HK-2 (cell line): ENCODE measurements at regions not wholly inside any gene's neighbourhood (a gene's known extent, or its start where the extent isn't known, plus 50 kb on each side); places are given as distances from the start of the nearest gene placed in this dataset.
"Not testable (repeated sequence)": the region's sequence is repeated elsewhere in the genome, so short reads cannot be mapped to it uniquely, and the experiment has no call there.

Source experiments
- DNase-seq: peaks from one replicate; pipeline ENCODE4 v3.0.0-alpha.2; 2018; ENCODE audit not compliant: unreplicated experiment

DNA sequence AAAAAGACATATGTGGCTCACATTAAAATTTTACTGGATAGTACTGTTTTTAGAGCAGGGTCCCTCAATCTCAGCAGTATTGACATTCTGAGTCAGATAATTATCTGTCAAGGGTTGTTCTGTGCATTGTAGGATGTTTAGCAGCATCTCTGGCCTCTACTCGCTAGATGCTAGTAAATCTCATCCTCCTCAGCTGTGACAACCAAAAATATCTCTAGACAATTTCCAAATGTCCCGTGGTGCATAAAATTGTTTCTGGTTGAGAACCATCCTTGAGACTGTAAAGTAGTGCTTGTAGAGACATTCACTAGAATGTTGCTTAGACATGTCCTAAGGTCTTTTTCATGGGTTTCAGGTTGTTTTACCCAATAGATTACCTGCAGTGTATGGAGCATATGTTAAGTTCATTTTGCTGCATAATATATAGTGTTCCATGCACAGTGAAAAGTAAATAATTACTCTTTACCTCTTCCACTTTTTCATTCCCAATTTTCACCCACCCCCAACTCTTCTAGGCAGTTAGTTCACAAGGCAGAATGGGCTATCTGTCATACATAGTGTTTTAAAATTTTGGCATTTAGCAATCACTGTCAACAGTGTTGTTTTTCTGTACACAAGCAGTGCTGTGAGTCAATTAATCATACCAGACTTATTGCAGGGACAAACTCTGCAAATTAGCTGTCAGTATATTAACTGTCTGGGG is 200.2 kb upstream of the SLC38A2 start:
- DNase-seq: no peak

DNA sequence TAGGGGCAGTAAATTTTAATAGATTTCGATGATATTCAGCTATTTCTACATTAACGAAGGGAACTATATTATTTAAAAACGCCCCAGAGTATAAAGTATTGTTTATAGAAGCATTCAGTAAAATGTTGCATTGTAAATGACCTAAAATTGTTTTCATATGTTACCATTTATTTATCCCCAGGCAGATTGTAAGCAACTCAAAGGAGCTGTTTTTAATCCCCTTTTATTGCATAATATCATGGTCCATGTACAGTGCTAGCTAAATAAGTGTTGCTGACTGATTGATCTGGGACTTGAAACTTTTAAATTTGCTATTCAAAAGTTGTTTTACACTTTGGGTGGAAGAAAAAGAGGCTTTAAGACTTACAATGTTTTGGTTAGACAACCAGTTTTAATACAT is 199.0 kb upstream of the SLC38A2 start:
- DNase-seq: no peak

DNA sequence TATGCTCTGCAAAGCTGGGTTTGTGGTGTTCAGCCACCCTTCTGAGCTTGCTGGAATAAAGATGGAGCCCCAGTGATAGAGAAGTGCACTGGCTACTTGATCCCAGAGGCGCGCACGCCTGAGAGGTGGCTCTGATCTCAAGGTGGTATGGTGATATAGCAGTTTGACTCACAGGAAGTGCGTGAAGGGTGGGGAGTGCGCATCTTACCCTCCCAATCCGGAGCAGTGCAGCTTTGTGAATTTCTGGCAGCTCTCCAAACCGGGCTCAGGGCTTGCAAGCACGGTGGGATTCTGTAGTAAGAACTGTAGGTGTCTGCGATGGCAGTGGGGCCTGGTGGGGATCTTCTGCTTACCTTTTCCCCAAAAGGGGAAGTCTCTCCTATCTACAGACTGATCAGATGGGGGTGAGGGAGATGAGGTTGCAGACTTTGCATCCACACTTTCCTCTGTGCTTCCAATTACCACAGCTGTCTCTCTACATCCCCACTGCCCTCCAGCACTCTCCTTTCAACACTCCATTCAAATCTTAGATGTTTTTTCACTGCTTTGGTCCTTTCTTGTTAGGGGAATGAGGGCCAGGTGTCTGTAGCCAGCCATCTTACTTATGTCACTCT is 197.4 kb upstream of the SLC38A2 start:
- DNase-seq: no peak

DNA sequence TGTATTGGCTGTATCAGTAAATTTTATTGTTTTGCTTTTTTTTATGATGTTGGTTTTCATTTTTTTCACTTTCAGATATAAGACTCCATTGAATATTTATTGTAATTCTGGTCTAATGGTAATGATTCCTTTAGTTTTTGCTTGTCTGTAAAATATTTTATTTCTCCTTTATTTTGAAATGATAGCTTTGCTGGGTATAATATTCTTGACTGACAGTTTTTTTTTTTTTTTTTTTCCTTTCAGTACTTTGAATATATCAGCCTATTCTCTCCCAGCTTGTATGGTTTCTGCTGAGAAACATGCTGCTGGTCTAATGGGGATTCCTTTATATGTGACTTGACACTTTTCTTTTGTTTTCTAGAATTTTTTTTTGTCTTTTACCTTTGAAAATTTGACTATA is 195.1 kb upstream of the SLC38A2 start:
- no peak for DNase-seq

DNA sequence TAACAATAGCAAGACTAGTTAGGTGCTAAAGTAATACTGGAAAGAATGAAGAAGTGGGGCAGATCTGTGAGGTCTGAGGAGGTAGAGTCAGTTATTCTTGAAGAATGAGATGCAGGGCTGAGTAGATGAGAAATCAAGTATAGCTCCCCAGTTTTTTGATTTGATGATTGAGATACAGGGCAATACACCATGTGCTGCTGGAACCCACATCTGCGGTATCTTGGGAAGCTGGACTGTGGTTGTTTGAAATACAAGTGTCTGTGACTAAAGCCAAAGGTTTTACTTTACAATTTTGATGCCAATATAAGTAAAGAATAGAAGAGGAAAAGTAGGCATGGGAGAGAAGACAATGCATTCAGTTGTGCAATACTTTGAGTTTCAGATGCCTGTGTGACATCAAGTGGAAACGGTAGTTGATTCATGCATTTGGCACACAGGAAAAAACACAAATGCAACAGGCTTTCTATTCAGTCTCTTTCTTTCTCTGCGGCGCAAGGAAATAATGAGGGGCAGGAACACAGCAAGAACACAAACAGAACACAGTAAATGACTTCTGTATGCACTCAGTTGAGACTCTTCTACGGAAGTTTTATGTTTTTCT is 190.2 kb upstream of the SLC38A2 start:
- DNase-seq: peak; percentile 18

DNA sequence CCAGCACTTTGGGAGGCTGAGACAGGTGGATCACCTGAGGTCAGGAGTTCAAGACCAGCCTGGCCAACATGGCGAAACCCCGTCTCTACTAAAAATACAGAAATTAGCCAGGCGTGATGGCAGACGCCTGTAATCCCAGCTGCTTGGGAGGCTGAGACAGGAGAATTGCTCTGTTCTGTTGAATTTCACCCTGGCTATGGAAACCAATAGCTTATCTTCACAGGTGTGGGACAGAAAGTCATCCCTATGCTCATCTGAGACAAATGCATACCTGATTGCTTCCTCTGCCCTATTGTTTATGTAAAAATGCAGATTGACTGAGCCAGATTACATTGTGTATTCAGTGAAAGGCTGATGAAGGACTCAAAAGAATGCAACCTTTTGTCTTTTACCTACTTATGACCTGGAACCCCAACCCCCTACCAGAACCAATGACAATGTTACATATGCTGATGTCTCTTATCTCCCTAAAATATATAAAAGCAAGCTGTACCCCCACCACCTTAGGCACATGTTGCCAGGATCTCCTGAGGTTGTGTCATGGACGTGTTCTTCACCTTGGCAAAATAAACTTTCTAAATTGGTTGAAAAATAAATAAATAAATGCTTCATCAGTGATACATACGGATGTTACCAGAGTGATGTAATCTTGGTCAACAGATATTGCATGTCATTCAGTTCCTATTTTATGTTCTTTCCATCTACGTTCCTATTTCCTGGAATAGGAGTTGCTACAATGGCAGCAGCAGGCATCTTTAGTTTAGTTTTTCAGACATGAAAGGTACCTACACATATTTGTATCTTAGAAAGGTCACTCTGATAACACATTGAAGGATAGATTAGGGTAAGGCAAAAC is 189.4 kb upstream of the SLC38A2 start:
- DNase-seq: not testable (repeated sequence)

DNA sequence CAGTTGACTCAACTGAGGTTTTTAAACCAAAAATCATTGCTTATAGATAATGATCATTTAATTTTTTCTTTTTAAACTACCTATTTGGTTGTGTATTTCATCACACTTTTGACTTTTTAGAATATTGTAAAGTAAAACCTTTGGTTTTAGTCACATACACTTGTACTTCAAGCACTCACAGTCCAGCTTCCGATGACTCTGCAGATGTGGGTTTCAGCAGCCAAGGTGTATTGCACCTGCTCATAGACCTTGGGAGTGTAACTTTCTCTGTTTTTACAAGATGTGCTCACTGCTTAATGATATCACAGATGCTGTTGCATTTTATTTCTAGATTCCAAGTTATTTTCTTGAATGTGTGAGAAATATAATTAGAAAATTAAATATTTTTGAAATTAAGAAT is 188.3 kb upstream of the SLC38A2 start:
- DNase-seq: no peak

DNA sequence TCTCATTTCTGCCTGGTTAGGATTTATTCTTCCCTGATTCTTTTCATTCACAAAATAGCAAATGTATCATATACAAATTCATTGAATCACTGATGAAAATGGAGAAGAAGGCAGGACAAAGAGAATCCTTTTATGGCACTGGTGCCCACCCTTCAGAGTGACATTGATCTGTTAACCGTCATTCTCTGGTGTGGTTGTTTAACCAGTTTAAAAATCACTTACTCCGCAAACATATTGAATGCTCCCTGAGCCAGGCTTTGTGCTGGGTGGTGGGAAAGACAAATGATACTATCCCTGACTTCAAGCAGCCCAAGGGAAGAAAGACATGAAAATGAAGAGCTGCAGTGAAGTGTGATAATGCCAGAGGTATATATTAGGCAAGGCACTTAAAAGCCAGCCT is 187.5 kb upstream of the SLC38A2 start:
- no peak for DNase-seq

DNA sequence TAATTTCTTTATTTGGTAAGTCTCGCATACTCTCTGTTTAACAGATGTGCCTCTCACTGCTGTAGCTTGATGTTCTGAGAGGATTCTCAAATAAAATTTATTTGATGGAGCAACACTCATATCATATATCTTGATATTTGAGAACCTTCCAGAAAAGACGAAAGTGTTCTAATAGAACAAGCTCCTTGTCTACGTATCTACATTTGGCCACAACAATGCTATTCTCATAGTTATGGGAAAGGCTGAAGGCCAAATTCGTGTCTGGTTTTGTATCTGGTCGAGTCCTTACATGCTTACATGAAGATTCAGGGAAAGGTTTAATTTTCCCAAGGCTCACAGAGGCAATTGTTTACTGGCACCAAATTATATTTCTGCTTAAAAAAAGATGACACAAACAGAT is 186.7 kb upstream of the SLC38A2 start:
- DNase-seq: no peak

DNA sequence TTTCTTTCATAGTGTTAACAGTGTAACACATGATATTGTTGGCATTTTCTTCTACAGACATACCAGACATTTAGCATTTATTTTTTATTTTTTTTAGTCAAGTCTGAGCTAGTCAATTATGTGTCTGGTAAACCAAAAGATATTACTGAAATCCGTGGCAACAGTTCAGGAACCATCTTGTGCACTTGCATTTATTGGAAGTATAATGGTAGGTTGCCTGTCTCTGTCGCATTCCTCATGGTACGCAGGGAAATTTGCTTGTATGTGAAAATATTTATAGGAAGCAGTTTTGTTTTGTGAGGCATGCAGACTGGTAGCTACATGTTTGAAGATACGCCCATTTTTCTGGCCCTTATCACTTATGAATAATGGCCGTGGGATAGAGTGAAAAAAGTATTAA is 186.1 kb upstream of the SLC38A2 start:
- no peak for DNase-seq

DNA sequence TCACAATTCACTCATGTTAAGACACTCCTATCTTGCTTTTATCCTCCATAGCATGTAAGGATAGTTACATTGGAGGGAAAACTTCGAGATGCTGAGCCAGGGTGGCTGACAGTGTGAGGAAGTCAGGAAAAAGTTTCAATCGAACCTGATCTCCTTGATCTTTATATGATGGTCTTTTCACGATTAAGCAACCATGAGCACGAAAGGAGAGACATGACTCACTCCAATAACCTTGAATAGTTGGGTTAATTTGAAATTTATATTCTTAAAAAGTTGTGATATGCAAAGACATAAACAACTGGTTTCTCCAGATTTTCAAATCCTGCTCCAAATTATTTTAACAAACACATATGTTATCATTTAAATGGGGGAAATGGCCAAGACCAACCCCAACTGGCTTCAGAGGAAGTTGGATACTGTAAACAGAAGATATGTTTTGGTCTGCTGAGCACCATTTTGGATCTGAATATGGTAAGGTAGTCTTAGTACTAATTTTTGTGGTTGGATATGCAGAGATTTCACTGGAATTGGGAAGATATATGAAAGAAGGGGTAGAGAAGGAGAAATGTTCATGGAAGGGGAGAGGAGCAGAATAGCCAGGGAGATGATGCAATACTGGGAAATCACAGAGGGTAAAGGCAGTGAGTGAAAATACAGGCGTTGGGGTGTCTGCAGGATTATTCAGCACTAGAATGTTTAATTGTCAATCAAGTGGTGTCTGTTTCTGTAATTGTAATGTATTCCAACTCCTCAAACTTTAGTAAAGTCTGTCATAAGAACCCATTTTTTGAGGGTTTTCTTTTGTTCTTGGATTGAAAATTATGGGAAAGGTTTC is 185.2 kb upstream of the SLC38A2 start:
- DNase-seq: no peak

DNA sequence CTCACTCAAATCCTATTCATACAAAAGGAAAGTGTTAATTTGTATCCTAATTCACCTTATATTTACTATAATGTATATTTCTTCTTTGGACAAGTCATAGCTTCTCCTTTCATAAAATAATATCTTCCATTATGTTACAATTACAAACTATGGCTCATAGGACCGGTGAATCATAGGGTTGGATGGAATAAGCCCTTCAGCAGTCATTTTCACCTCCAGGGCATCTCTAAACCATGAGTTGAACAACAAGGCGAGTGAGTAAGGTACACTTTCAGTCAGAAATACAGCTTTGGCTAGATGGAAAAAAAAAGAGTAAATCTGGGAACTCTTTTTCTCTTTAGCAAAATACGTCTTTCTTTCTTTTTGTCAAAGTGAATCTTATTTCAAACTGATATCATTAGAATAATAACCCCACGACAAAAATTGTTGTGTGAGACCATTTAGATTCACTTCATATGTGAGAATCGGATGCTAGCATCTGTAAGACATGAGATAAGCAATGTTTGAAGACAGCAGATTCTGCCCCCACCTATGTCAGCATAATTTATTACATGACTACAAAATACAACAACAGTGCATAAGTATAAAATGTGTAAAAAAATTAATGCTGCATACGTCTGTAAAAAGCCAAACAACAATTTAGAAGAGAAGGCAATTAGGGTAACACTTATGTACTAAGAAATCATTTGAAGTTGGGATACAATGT is 184.4 kb upstream of the SLC38A2 start:
- DNase-seq: no peak

DNA sequence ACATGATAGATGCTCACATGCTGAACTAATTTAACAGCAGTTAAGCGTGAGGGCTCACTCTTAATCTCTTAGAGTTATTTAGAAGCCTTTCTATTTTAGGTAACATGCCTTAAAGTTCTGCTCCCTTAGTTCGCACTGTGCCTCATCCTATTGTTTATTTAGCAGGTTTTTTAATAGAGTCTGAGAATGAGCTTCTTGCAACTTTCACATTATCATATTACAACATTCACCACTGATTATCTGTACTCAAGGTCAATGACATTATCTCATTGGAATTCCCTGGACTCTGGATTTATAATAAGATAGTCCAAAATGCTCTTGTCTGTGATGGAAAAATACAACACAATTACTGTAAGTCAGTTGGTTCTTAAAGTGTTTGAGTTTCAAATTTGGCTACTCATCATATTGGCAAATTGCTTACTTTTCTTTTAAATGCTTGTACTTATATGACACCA is 183.6 kb upstream of the SLC38A2 start:
- no peak for DNase-seq

DNA sequence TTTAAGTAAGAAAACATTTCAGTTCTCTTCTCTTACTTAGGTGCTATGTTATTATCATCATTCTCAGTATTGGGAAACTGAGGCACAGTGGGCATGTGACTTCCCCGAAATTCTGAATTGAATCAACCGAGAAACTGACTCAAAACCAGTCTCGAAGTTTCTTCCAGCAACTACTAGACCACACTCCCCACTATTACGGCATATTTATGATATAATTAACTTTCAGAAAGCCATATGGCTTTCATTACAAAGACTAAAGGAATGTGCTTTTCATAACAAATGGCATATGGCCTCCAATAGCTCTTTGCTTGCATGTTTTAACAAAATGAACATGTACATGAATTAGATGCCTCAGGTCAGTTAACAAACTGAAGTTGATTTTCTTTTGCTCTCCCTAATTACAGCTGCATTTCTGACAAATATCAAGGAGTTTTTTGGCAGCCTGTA is 182.9 kb upstream of the SLC38A2 start:
- no peak for DNase-seq

DNA sequence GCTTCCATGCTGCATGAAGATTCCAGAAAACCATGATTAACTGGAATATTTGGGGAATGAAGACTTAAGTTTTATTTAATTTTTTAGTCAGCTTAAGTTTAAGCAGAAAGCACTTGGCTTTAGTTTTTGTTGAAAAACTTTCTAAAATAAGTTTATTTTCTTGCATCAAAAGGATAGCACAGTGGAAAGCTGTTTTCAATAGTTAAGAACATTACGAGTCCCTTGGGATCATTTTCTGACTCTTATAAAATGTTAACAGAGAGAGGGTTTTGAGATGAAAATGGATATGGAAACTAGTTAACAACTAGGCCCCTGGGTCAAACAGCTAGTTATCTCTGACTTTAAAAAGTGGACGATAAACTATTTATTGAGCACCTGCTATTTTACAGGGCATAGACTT is 181.9 kb upstream of the SLC38A2 start:
- DNase-seq: no peak

DNA sequence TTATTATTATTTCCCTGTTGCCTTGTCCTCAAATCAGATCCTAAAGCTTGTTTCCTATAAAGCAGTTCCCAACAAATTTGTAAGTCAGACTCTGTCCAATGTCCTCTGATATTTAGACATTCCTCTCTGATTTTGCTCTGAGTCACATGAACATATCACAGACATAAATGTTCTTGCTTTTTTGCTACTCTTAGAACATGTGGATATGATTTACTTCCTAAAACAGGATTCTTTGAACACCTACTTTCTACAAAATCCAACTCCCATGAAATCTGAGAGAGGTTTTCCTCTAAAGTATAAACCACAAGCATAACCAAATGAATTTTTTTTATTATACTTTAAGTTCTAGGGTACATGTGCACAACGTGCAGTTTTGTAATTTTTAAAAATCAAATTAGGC is 181.3 kb upstream of the SLC38A2 start:
- no peak for DNase-seq

DNA sequence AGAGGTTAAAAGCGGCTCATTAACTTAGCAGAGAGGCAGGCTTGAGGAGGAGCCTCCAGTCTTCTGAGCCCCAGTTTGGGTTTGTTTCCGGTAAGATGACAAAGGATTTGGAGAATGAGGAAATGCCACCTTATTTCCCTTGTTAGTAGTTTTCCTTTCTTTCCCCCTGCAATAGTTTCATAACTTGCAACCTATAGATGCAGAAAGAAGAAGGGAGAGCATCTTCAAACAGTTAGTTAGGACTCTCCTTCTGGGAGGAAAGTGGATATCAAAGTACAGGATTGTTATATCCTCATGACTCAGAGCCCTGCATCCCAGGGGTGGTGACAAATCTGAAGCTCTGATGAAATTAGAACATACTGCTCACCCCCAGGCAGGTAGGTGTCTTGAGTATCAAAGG is 180.7 kb upstream of the SLC38A2 start:
- no peak for DNase-seq

DNA sequence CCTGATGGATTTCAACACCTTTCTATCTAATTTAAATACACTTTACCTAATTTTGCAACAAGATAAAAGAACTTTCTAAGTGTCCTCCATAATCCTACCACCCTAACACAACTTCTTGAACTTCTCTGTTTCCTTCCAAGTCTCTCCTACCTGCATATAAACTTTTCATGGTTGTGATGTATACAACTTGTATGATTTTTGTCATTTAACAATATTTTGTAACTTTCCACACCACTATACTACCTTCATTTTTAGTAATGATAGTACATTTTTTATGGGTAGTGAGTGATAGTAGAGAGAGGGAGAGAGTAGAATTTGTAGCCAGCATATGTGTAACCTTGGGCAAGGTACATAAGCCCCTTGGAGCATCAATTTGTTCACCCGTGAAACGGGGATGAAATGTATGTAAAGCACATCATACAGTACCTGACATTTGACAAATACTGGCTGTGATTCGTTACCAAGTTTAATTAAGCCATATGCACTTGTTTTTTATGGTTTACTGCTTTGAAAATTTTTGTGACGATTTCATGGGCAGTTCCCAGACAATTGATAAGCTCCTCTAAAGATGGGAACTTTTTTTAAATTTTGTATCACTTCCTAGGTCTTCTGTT is 177.8 kb upstream of the SLC38A2 start:
- DNase-seq: no peak

DNA sequence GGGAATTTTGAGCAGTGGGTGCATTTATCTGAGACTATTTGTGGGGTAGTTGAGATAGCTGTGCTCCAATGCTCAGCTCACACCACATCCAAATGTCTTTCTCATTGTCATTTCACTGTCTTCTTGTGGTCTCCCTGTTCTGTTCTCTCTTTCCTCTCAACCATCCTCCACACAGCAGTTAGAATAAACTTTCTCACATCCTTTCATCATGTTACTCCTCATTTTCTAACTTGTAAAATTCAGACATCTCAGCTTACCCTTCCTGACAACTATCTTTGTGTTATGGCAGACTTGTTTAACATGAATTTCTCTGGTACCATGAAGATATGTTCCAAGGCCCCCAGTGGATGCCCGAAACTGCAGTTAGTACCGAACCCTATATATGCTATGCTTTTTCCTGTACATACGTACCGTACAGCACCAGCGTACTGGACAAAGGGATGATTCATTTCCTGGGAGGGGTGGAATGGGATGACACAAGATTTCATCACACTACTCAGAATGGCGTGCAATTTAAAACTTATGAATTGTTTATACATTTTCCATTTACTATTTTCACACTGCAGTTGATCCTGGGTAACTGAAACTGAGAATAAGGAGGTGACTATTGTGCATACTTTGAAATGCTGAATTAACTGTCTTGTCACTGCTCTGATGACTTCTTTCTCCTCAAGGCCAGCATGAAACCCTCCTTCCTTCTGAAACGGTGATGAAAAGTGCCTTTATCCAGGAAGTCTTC is 177.1 kb upstream of the SLC38A2 start:
- no peak for DNase-seq

DNA sequence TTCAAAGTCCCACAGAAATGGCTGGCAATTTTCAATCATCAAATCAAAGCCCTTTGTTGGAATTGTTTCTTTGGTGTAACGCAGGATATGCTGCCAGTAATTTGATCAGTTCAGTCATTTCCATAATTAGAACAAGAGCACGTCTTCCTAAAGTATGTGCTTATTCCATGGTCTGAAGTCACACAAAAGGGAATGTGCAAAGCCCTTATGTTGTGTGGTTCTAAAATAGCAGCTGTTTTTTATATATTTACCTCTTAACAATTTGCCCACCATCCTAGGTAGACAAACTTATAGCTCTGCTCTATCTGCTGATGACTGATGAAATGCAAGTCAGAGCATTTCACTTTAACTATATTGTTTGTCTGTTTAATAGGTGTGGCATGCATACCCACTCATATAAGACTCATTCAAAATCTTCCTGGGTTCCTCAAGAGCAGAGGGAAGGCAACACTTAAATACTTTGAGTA is 176.1 kb upstream of the SLC38A2 start:
- no peak for DNase-seq
